ENCODE measurements at regions not wholly inside any gene's neighbourhood (a gene's known extent, or its start where the extent isn't known, plus 50 kb on each side); places are given as distances from the start of the nearest gene placed in this dataset.

DNA sequence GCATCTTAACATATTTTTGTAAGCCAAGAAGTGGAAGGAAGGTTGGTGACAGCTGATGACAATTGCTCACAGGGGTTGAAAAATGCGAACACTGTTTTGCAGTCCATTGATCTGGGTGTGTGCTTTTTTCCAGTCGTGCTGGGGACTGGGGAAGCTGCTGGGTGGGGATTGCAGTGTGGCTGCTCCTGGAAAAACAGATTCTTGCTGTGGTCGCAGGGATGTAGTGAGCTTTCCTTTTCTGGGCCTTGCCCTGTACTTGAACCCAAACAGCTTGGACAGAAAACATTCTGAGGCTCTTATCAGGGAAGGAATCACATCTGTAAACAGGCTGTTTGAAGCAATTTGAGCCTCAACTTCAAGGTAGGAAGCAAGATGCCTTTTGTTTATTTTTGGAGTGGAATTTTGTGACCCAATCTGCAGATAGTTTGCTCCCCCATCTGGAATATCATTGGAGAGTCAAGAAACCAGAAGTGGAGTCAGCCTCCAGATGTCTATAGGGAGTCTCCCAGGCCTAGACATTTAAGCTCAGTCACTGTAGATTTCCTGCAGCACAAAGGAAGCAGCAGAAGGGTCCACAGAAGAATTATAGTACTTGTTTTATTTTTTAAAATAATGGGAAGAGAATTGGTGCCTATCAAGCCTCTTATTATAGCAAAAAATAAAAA is 279.2 kb upstream of the FERMT1 start:
- no peak for TF ChIP-seq CTCF (IDR thresholded peaks at IDR 0.05; ENCODE audit: borderline replicate concordance, insufficient read depth, low read depth, low read length)
- H3K4me3 ChIP-seq (ENCODE audit: low read depth, low read length) = no peak overlapping the region

GRCh38 chr20:6397115-6397514 is 274.3 kb upstream of the FERMT1 start:
- H3K4me3 ChIP-seq (ENCODE audit: low read depth, low read length) = no peak overlapping the region
- no peak for TF ChIP-seq CTCF (IDR thresholded peaks at IDR 0.05; ENCODE audit: borderline replicate concordance, insufficient read depth, low read depth, low read length)

DNA sequence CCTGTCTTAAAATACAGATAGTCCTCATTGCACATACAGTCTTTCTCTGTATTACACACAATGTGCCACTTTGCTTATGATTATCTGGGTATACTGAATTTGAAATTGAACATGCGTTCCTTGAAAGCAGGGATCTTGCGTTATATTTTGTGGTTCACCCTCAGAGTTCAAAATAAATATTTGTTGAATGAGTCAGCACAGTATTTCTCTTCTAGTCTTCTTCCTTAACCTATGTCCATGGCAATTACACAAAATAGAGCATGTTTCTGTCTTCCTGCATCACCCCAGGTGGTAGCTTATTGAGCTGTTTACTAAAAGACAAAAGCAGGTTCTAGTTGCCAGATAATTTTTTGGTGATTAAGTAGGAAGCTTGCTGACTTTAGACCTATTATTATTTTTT is 272.9 kb upstream of the FERMT1 start:
- TF ChIP-seq CTCF (IDR thresholded peaks at IDR 0.05; ENCODE audit: borderline replicate concordance, insufficient read depth, low read depth, low read length) = no peak
- H3K4me3 ChIP-seq (ENCODE audit: low read depth, low read length) = no peak overlapping the region

- no peak for TF ChIP-seq CTCF (IDR thresholded peaks at IDR 0.05; ENCODE audit: borderline replicate concordance, insufficient read depth, low read depth, low read length)
- no peak overlapping the region for H3K4me3 ChIP-seq (ENCODE audit: low read depth, low read length)
Measured at GRCh38 chr20:6388671-6389197, 265.9 kb upstream of the FERMT1 start.

DNA sequence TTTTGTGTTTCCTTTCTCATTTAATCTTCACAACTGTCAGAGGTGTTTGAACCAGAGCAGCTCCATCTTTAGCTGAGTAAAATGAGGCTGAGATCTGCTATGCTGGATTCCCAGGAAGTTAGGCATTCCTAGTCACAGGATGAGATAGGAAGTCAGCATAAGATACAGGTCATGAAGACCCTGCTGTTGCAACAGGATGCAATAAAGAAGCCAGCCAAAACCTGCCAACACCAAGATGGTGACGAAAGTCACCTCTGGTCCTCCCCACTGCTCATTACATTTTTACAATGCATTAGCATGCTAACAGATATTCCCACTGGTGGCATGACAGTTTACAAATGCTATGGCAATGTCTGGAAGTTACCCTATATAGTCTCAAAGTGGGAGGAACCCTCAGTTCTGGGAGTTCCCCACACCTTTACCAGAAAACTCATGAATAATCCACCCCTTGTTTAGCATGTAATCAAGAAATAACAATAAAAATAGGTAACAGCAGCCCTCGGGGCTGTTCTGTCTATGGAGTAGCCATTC is 262.2 kb upstream of the FERMT1 start:
- H3K4me3 ChIP-seq (ENCODE audit: low read depth, low read length) = no peak overlapping the region

DNA sequence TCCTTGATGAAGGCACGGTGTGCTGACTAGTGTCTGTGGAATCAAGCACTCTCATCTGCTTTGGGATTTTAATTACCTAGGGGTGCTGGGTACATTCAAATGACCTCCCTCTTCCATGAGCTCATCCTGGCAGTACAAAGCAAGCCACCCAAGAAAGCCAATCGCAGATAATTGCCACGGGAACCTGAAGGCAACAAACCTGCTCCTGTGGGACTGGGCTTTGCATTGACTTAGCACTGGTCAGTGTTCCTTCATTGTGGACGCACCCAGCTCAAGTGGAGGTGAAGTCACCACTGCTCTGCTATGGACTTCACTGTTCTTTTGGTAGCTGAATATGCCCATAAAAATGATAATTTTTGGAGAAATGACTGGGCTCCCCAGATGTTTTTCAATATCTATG is 261.6 kb upstream of the FERMT1 start:
- TF ChIP-seq CTCF (IDR thresholded peaks at IDR 0.05; ENCODE audit: borderline replicate concordance, insufficient read depth, low read depth, low read length) = no peak
- H3K4me3 ChIP-seq (ENCODE audit: low read depth, low read length) = no peak overlapping the region

More for the DNA sequence above, 262.2 kb upstream of the FERMT1 start:
- no peak for TF ChIP-seq CTCF (IDR thresholded peaks at IDR 0.05; ENCODE audit: borderline replicate concordance, insufficient read depth, low read depth, low read length)

DNA sequence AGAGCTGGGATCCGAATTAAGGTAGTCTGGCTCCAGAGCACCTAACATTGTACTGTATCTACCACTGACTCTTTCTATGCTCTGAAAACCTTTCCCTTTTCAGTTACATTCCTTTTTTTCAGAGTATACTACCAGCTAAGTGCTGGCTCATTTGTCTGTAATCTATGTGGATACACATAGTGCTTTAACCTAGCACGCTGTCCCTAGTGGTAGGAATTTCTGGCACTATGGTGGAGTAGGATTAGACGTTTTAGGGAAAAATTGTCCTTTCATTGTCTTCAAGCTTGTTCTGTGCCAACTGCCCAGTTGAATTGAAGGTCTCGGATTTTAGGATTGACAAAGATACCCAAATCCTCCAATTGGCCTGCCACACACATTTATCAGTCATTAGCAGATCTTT is 259.1 kb upstream of the FERMT1 start:
- no peak overlapping the region for H3K4me3 ChIP-seq (ENCODE audit: low read depth, low read length)
- no peak for TF ChIP-seq CTCF (IDR thresholded peaks at IDR 0.05; ENCODE audit: borderline replicate concordance, insufficient read depth, low read depth, low read length)

Measured in GM12875 (cell line).